ENCODE measurements at regions not wholly inside any gene's neighbourhood (a gene's known extent, or its start where the extent isn't known, plus 50 kb on each side); places are given as distances from the start of the nearest gene placed in this dataset.

GRCh38 chr3:66825375-66825774 is 172.7 kb upstream of the KBTBD8 start:
- TF ChIP-seq POLR2AphosphoS5 (IDR thresholded peaks at IDR 0.05; ENCODE audit: borderline replicate concordance, low read depth, low read length) (no peak), EZH2 (IDR thresholded peaks at IDR 0.05) (no peak)

Measured in SK-N-MC (cell line).